NCI-H1694 treated with DMSO at 0.1 percent for 48 hours (cell line): ENCODE measurements at regions not wholly inside any gene's neighbourhood (a gene's known extent, or its start where the extent isn't known, plus 50 kb on each side); places are given as distances from the start of the nearest gene placed in this dataset.
A peak's percentile ranks its signal among the peaks of the same experiment; 100 is the strongest.
"Not testable (repeated sequence)": the region's sequence is repeated elsewhere in the genome, so short reads cannot be mapped to it uniquely, and the experiment has no call there.

ENCODE experiments used
- DNase-seq: peaks from one replicate; lab custom pipeline; 2025; lab: John Stamatoyannopoulos, UW

- DNase-seq, result no peak
Measured at GRCh38 chr10:84632866-84633265, 304.5 kb downstream of the CCSER2 start.

GRCh38 chr10:84634636-84635035 is 306.2 kb downstream of the CCSER2 start:
- DNase-seq, result no peak

- DNase-seq, result not testable (repeated sequence)
Measured at GRCh38 chr10:84650628-84651027, 322.2 kb downstream of the CCSER2 start.

- DNase-seq, result no peak
Measured at GRCh38 chr10:84654671-84655070, 326.3 kb downstream of the CCSER2 start.

GRCh38 chr10:84659027-84659426 is 330.6 kb downstream of the CCSER2 start:
- DNase-seq, result no peak

- DNase-seq, result no peak
Measured at GRCh38 chr10:84659497-84660439, 331.4 kb downstream of the CCSER2 start.

GRCh38 chr10:84660450-84661159 is 332.2 kb downstream of the CCSER2 start:
- no peak for DNase-seq

- no peak for DNase-seq
Measured at GRCh38 chr10:84665211-84665610, 336.8 kb downstream of the CCSER2 start.

- no peak for DNase-seq
Measured at GRCh38 chr10:84665883-84666463, 337.6 kb downstream of the CCSER2 start.

- DNase-seq, result no peak
Measured at GRCh38 chr10:84668186-84668763, 339.9 kb downstream of the CCSER2 start.

- DNase-seq, result no peak
Measured at GRCh38 chr10:84675060-84675459, 346.7 kb downstream of the CCSER2 start.

- no peak for DNase-seq
Measured at GRCh38 chr10:84676536-84676935, 348.1 kb downstream of the CCSER2 start.

- DNase-seq, result no peak
Measured at GRCh38 chr10:84681781-84682180, 353.4 kb downstream of the CCSER2 start.

- DNase-seq, result no peak
Measured at GRCh38 chr10:84683550-84683949, 355.2 kb downstream of the CCSER2 start.

- no peak for DNase-seq
Measured at GRCh38 chr10:84683980-84684740, 355.8 kb downstream of the CCSER2 start.

- peak; percentile 3 for DNase-seq
Measured at GRCh38 chr10:84685047-84685660, 356.8 kb downstream of the CCSER2 start.

GRCh38 chr10:84693006-84693405 is 364.6 kb downstream of the CCSER2 start:
- DNase-seq, result no peak

- no peak for DNase-seq
Measured at GRCh38 chr10:84695902-84696301, 367.5 kb downstream of the CCSER2 start.

GRCh38 chr10:84696610-84697009 is 368.2 kb downstream of the CCSER2 start:
- DNase-seq, result no peak

GRCh38 chr10:84698989-84699388 is 370.6 kb downstream of the CCSER2 start:
- no peak for DNase-seq
